Sigmoid colon (tissue), 6 donors: ENCODE measurements at regions not wholly inside any gene's neighbourhood (a gene's known extent, or its start where the extent isn't known, plus 50 kb on each side); places are given as distances from the start of the nearest gene placed in this dataset.
A peak's percentile ranks its signal among the peaks of the same experiment; 100 is the strongest.

Experiments used
- DNase-seq: peaks from one replicate; pipeline ENCODE4 v3.0.0-alpha.2; 2019
- H3K27ac ChIP-seq, 4 donors: fragments of 200-600 bp; sonication (generic); one replicate each; pipeline ENCODE4 v1.5.1; 2016 to 2019; ENCODE audit warnings: mild to moderate bottlenecking in 1 of 4
- H3K27me3 ChIP-seq, 3 donors: fragments of 200-600 bp; sonication (generic); one replicate each; pipeline ENCODE4 v1.5.1; 2019; ENCODE audit warnings: mild to moderate bottlenecking in 1 of 3
- H3K36me3 ChIP-seq, 4 donors: fragments of 200-600 bp; sonication (generic); one replicate each; pipeline ENCODE4 v1.5.1; 2016 to 2019
- H3K4me1 ChIP-seq, 4 donors: fragments of 200-600 bp; sonication (generic); one replicate each; pipeline ENCODE4 v1.5.1; 2017 to 2019
- H3K4me3 ChIP-seq, 4 donors: fragments of 200-600 bp; sonication (generic); one replicate each; pipeline ENCODE4 v1.5.1; 2017 to 2019; ENCODE audit warnings: mild to moderate bottlenecking in 2 of 4, moderate library complexity in 1 of 4
- H3K9me3 ChIP-seq, 4 donors: fragments of 200-600 bp in 3 of 4; sonication (generic) in 3 of 4; one replicate each; pipeline versions ENCODE4 v1.5.1 to v1.6.1; 2013 to 2019
- EP300 ChIP-seq, 4 donors: sonication (generic); formaldehyde crosslinking; IDR thresholded peaks; one replicate each; pipeline ENCODE4 v1.6.1; 2017; ENCODE audit warnings: antibody characterized with exemption in 4 of 4
- POLR2A ChIP-seq, 2 donors: fragments of 450-650 bp; IDR thresholded peaks; one replicate each; pipeline ENCODE4 v1.6.1; 2016; ENCODE audit warnings: antibody characterized with exemption in 2 of 2, mild to moderate bottlenecking in 2 of 2, moderate library complexity in 2 of 2
- POLR2AphosphoS5 ChIP-seq, 4 donors: sonication (generic); formaldehyde crosslinking; IDR thresholded peaks; one replicate each; pipeline ENCODE4 v1.6.1; 2017; ENCODE audit warnings: antibody characterized with exemption in 4 of 4
- WGBS, 2 donors: extraction: QIAGEN DNeasy Blood & Tissue Kit; methylation state at CpG; one replicate each; pipeline ENCODE4 v1.1.7; 2013; 5-methylcytosine and 5-hydroxymethylcytosine counted together
- intact Hi-C: fragments of 100-400 bp; cut with DNase I; formaldehyde crosslinking; loops from one replicate; pipeline ENCODE4 v1.15.1; 2023
- TF ChIP-seq, protein P1 (sequence below), 4 experiments: fragments of 450-650 bp in 3 of 4; fragments of 200-600 bp in 1 of 4; IDR thresholded peaks; one replicate each; pipeline ENCODE4 v1.5.1; 2016 to 2019; ENCODE audit warnings: antibody characterized with exemption in 4 of 4, mild to moderate bottlenecking in 3 of 4, moderate library complexity in 2 of 4
- donor health status: healthy with polysubstance abuse.
- donor health status: healthy.

DNA sequence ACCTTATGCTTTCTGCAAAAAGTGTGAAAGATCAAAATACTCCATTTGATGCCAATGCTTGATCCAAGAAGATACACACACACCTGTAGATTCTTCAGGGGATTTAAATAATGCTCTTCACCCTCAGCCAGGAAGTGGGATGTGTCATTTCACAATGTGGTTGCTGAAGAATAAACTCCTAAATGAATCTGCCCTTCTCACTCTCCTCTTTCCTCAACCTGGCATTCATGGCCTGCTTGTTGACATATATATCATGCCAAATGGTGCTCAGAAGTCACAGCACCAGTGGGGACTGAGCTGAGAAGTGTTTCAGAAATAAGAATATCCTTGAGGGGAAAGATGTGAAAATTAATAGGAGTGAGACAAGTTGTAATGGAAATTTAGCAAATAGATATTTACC is 146.6 kb upstream of the ARHGEF26 start:
- intact Hi-C loops = no loop called here
- no peaks in the 10 kb centered on the region for H3K27me3 ChIP-seq
- no peak for TF ChIP-seq POLR2A (IDR thresholded peaks at IDR 0.05)
- H3K4me1 ChIP-seq = peaks cover 0 to 42% (median 23%) of the 10 kb centered on the region in 4 donors
- no peak overlapping the region for H3K27ac ChIP-seq
- H3K9me3 ChIP-seq = no peaks in the 10 kb centered on the region
- no peaks in the 10 kb centered on the region for H3K36me3 ChIP-seq
- DNase-seq = no peak
- H3K4me3 ChIP-seq = no peak overlapping the region

DNA sequence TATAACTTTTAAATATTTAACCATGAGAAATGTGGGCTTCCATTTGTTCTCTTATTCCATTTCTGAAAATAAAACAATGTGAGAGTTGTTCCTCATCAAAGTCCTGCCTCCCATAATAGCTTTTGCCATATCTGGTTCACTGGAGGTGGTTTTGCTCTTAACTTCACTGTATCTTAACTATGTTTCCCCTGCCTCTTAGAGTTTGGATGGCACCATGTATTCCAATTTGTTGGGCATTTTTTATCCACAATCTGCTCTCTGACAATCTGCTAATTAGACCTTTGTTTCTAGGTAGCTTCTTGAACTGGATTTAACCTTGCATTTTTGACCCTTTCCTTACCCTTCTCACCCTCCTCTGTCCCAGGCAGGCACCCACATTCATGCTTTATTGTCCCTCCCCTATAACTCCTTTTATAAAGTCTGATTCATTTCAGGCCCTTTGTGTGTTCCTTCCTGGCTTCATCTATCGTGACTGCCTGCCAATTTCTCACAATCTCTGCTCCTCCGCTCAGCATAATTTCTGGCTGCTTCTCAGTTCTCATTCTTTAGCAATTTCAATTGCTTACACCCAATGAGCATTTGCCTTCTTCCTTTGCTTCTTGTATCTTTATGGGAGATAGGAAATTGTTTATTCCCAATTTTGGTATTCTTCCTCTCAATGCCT is 144.2 kb upstream of the ARHGEF26 start:
- H3K27me3 ChIP-seq = no peaks in the 10 kb centered on the region
- TF ChIP-seq, protein P1, sequence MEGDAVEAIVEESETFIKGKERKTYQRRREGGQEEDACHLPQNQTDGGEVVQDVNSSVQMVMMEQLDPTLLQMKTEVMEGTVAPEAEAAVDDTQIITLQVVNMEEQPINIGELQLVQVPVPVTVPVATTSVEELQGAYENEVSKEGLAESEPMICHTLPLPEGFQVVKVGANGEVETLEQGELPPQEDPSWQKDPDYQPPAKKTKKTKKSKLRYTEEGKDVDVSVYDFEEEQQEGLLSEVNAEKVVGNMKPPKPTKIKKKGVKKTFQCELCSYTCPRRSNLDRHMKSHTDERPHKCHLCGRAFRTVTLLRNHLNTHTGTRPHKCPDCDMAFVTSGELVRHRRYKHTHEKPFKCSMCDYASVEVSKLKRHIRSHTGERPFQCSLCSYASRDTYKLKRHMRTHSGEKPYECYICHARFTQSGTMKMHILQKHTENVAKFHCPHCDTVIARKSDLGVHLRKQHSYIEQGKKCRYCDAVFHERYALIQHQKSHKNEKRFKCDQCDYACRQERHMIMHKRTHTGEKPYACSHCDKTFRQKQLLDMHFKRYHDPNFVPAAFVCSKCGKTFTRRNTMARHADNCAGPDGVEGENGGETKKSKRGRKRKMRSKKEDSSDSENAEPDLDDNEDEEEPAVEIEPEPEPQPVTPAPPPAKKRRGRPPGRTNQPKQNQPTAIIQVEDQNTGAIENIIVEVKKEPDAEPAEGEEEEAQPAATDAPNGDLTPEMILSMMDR (IDR thresholded peaks at IDR 0.05) = no peak
- TF ChIP-seq EP300 (IDR thresholded peaks at IDR 0.05) (no peak), POLR2A (IDR thresholded peaks at IDR 0.05) (no peak), POLR2AphosphoS5 (IDR thresholded peaks at IDR 0.05) (no peak)
- peak; percentile 66 for DNase-seq
- H3K9me3 ChIP-seq = no peaks in the 10 kb centered on the region
- peak overlapping the region in 2 of 4 donors; percentile 34 to 39 for H3K27ac ChIP-seq
- H3K4me1 ChIP-seq = peaks cover 0 to 42% (median 23%) of the 10 kb centered on the region in 4 donors
- 62 to 68% methylated on average over 2 of the region's 2 CpGs for WGBS, 2 donors
- H3K4me3 ChIP-seq = no peak overlapping the region
- intact Hi-C loops = no loop called here
- H3K36me3 ChIP-seq = no peaks in the 10 kb centered on the region

DNA sequence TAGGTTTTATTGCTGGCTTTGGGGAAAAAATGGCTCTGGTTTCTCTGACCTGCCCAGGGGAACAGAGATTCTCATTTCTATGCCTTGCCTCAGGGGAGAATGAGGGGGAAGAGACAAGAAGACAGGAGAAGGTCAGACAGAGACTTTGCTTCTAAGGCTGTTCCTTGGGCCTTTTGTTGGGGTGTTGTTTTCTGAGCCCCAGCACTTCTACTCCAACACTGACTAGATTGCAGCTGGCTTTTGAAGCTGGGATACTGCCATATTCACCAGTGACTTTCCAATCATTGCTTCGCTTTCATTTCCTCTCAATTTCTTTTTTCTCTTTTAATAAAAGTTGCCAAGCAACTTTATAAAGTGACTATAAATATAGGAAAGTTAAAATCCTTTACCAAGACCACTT is 143.2 kb upstream of the ARHGEF26 start:
- Histone ChIP-seq H3K4me1 (peaks cover 0 to 42% (median 23%) of the 10 kb centered on the region in 4 donors), H3K4me3 (no peak overlapping the region), H3K27me3 (no peaks in the 10 kb centered on the region), H3K9me3 (no peaks in the 10 kb centered on the region), H3K36me3 (no peaks in the 10 kb centered on the region), H3K27ac (peak overlapping the region in 3 of 4 donors; percentile 20 to 39 (median 34))
- TF ChIP-seq EP300 (IDR thresholded peaks at IDR 0.05) = no peak
- TF ChIP-seq POLR2A (IDR thresholded peaks at IDR 0.05) = no peak
- no peak for TF ChIP-seq POLR2AphosphoS5 (IDR thresholded peaks at IDR 0.05)
- TF ChIP-seq, protein P1 (IDR thresholded peaks at IDR 0.05) = no peak
- DNase-seq = no peak
- intact Hi-C loops = no loop called here
- WGBS, 2 donors = 85 to 89% methylated on average over 1 of the region's 1 CpG

DNA sequence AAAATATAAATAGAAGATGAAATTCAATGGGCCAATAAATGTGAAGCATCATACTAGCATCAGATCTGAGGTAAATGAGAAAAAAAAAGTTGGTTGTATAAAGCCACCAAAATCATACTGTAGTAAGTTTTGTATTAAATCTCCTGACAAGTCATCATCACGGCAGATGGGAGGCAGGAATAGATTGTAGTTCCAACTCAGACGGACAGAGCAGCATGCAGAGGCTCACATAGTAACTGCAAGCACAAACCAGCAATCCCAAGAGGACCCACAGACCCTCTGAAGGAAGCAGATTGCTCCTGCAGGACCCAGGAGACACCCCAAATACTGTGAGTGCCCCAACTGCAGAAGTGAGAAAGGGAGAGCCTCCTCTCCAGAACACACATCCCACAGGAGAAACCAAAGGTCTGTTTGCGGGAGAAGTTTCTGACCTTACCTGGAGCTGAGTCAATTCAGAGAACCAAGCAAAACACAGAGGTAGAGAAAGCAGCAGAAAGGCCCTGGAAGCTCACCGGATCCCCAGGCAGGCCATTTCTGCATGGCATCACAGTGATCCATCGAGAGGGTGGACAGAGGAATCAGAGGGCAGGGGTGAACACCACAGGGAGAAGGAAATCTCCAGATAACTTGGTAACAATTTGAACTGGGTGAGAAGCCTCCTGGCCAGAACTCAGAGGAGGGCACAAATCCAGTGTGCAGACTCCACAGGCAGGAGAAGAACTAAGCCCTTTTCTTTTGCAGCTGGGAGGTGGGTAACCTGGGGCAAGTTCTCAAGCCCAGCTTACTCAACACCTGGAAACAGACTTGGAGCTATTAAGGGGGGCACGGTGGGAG is 141.6 kb upstream of the ARHGEF26 start:
- Histone ChIP-seq H3K27me3 (no peaks in the 10 kb centered on the region), H3K27ac (no peak overlapping the region), H3K9me3 (peaks cover 0 to 2% (median 0%) of the 10 kb centered on the region in 4 donors), H3K4me1 (peaks cover 0 to 29% (median 19%) of the 10 kb centered on the region in 4 donors), H3K4me3 (no peak overlapping the region), H3K36me3 (no peaks in the 10 kb centered on the region)
- no peak for DNase-seq
- intact Hi-C loops = no loop called here
- TF ChIP-seq, protein P1 (IDR thresholded peaks at IDR 0.05) = no peak
- TF ChIP-seq EP300 (IDR thresholded peaks at IDR 0.05) (no peak), POLR2A (IDR thresholded peaks at IDR 0.05) (no peak), POLR2AphosphoS5 (IDR thresholded peaks at IDR 0.05) (no peak)
- 89 to 91% methylated on average over 6 of the region's 6 CpGs for WGBS, 2 donors

DNA sequence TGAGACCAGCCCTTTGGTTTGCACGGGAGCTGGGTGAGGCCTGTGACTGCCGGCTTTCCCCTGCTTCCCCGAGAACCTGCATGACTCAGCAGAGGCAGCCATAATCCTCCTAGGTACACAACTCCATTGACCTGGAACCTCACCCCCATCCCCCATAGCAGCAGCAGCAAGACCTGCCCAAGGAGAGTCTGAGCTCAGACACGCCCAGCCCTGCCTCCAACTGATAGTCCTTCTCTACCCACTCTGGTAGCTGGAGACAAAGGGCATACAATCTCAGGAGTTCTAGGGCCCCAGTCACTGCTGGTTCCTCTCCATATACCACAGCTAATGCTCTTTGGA is 141.0 kb upstream of the ARHGEF26 start:
- H3K4me1 ChIP-seq = peaks cover 0 to 29% (median 19%) of the 10 kb centered on the region in 4 donors
- no peak overlapping the region for H3K4me3 ChIP-seq
- no peaks in the 10 kb centered on the region for H3K27me3 ChIP-seq
- DNase-seq = no peak
- 29 to 72% methylated on average over 4 of the region's 4 CpGs for whole genome bisulfite sequencing, 2 donors
- no peak overlapping the region for H3K27ac ChIP-seq
- intact Hi-C loops = no loop called here
- H3K36me3 ChIP-seq = no peaks in the 10 kb centered on the region
- H3K9me3 ChIP-seq = peaks cover 0 to 2% (median 0%) of the 10 kb centered on the region in 4 donors
- TF ChIP-seq POLR2A (IDR thresholded peaks at IDR 0.05) (no peak), POLR2AphosphoS5 (IDR thresholded peaks at IDR 0.05) (no peak), EP300 (IDR thresholded peaks at IDR 0.05) (no peak)
- TF ChIP-seq, protein P1 (IDR thresholded peaks at IDR 0.05) = no peak
